IMR-90 (cell line): ENCODE measurements at regions not wholly inside any gene's neighbourhood (a gene's known extent, or its start where the extent isn't known, plus 50 kb on each side); places are given as distances from the start of the nearest gene placed in this dataset.

ENCODE experiments used
- ATAC-seq: fragments of 200-7000 bp; cut with Tn5 transposase; 2 replicates; pipeline ENCODE4 v1.9.1; 2020; ENCODE audit warnings: low read depth, mild to moderate bottlenecking, moderate library complexity
- BruUV-seq: library from RNA; stranded (reverse); fragments of 400-500 nt; replicated peaks from 2 replicates; lab custom pipeline; 2021; lab: Mats Ljungman, UMichigan
- CTCF ChIA-PET: fragments of 300-600 bp; formaldehyde crosslinking; extraction: SDS; loops from one replicate; lab custom pipeline; 2021; ENCODE audit warnings: antibody characterized with exemption; lab: Yijun Ruan, JAX
- POLR2A ChIA-PET: fragments of 300-600 bp; sonication (Branson Sonifier 250); formaldehyde crosslinking; loops from one replicate; lab custom pipeline; 2022; ENCODE audit warnings: antibody characterized with exemption; ENCODE audit not compliant: unreplicated experiment; lab: Charles Lee
- DNase-seq: peaks from one replicate; pipeline ENCODE4 v3.0.0; 2013
- H2AFZ ChIP-seq: replicated peaks from 2 replicates; pipeline ENCODE3; 2013; ENCODE audit warnings: low read length, mild to moderate bottlenecking; ENCODE audit not compliant: poor library complexity
- H2AK5ac ChIP-seq: 2 replicates; pipeline ENCODE4 v1.6.1; 2013; ENCODE audit warnings: low read depth, low read length, inconsistent platforms
- H2AK9ac ChIP-seq: replicated peaks from 2 replicates; pipeline ENCODE3; 2013; ENCODE audit warnings: mild to moderate bottlenecking, low read depth, low read length, moderate library complexity; ENCODE audit not compliant: poor library complexity
- H2BK120ac ChIP-seq: 2 replicates; pipeline ENCODE4 v1.6.1; 2013; ENCODE audit warnings: low read depth, low read length, inconsistent platforms
- H2BK15ac ChIP-seq: 3 replicates; pipeline ENCODE4 v1.6.1; 2013; ENCODE audit warnings: low read depth, low read length, inconsistent platforms
- H2BK20ac ChIP-seq: 2 replicates; pipeline ENCODE4 v1.6.1; 2013; ENCODE audit warnings: low read depth, mild to moderate bottlenecking, inconsistent platforms, low read length, moderate library complexity
- H2BK5ac ChIP-seq: 2 replicates; pipeline ENCODE4 v1.6.1; 2013; ENCODE audit warnings: mild to moderate bottlenecking, low read depth, low read length, inconsistent platforms; ENCODE audit not compliant: poor library complexity, severe bottlenecking
- H3K14ac ChIP-seq: replicated peaks from 2 replicates; pipeline ENCODE4 v1.6.1; 2013; ENCODE audit warnings: low read depth, low read length, inconsistent platforms
- H3K18ac ChIP-seq: 2 replicates; pipeline ENCODE4 v1.6.1; 2013; ENCODE audit warnings: low read depth, low read length, control low read depth
- H3K23ac ChIP-seq: 2 replicates; pipeline ENCODE4 v1.6.1; 2013; ENCODE audit warnings: low read depth, low read length, inconsistent platforms
- H3K27ac ChIP-seq: 2 replicates; pipeline ENCODE4 v1.5.1; 2013; ENCODE audit warnings: mild to moderate bottlenecking, control low read depth, low read length; ENCODE audit not compliant: insufficient read depth
- H3K27me3 ChIP-seq: 2 replicates; pipeline ENCODE4 v1.6.1; 2013; ENCODE audit warnings: low read length; ENCODE audit not compliant: control insufficient read depth, insufficient read depth
- H3K36me3 ChIP-seq: 2 replicates; pipeline ENCODE4 v1.6.1; 2013; ENCODE audit warnings: low read length, mixed read lengths; ENCODE audit not compliant: control insufficient read depth, insufficient read depth
- H3K4ac ChIP-seq: 2 replicates; pipeline ENCODE4 v1.6.1; 2013; ENCODE audit warnings: low read depth, low read length, inconsistent platforms
- H3K4me1 ChIP-seq: 2 replicates; pipeline ENCODE4 v1.6.1; 2013; ENCODE audit warnings: low read length, mixed read lengths; ENCODE audit not compliant: control insufficient read depth, insufficient read depth
- H3K4me2 ChIP-seq: 2 replicates; pipeline ENCODE4 v1.6.1; 2013; ENCODE audit warnings: low read depth, mild to moderate bottlenecking, control low read depth, low read length, moderate library complexity
- H3K4me3 ChIP-seq: 2 replicates; pipeline ENCODE4 v1.5.1; 2013; ENCODE audit warnings: low read depth, mild to moderate bottlenecking, control low read depth, low read length, moderate library complexity; ENCODE audit not compliant: insufficient read depth
- H3K56ac ChIP-seq: 2 replicates; pipeline ENCODE4 v1.6.1; 2013; ENCODE audit warnings: low read length, inconsistent platforms; ENCODE audit not compliant: insufficient read depth; ENCODE audit errors: extremely low read depth
- H3K79me1 ChIP-seq, 2 experiments: 2 replicates each; pipeline ENCODE4 v1.6.1; 2013; ENCODE audit warnings: low read length in 2 of 2, inconsistent platforms in 1 of 2, low read depth in 1 of 2
- H3K9ac ChIP-seq: 2 replicates; pipeline ENCODE4 v1.6.1; 2013; ENCODE audit warnings: low read depth, low read length, control low read depth
- H3K9me1 ChIP-seq: 2 replicates; pipeline ENCODE4 v1.6.1; 2013; ENCODE audit warnings: low read length, inconsistent platforms; ENCODE audit not compliant: insufficient read depth
- H3K9me3 ChIP-seq: 2 replicates; pipeline ENCODE4 v1.6.1; 2013; ENCODE audit warnings: low read length; ENCODE audit not compliant: control insufficient read depth, insufficient read depth
- H4K20me1 ChIP-seq: 2 replicates; pipeline ENCODE4 v1.6.1; 2013; ENCODE audit warnings: low read length, inconsistent platforms; ENCODE audit not compliant: insufficient read depth
- H4K5ac ChIP-seq: 2 replicates; pipeline ENCODE4 v1.6.1; 2013; ENCODE audit warnings: mild to moderate bottlenecking, low read depth, low read length, control low read depth
- H4K8ac ChIP-seq, 2 experiments: 2 replicates each; pipeline ENCODE4 v1.6.1; 2013; ENCODE audit warnings: low read depth in 2 of 2, low read length in 2 of 2, control low read depth in 1 of 2, inconsistent platforms in 1 of 2
- H4K91ac ChIP-seq: 2 replicates; pipeline ENCODE4 v1.6.1; 2013; ENCODE audit warnings: low read depth, low read length, inconsistent platforms; ENCODE audit not compliant: insufficient read depth
- BHLHE40 ChIP-seq: fragments of 150-350 bp; IDR thresholded peaks from 2 replicates; pipeline ENCODE4 v1.6.1; 2016; ENCODE audit warnings: mild to moderate bottlenecking, low read depth, low read length
- CEBPB ChIP-seq: IDR thresholded peaks from 2 replicates; pipeline ENCODE4 v1.6.1; 2012; ENCODE audit warnings: low read depth, low read length, improper control_type of control experiment
- CHD1 ChIP-seq: IDR thresholded peaks from 2 replicates; pipeline ENCODE4 v1.6.1; 2012; ENCODE audit warnings: low read depth, low read length, improper control_type of control experiment
- CTCF ChIP-seq: conservative IDR thresholded peaks from 2 replicates; pipeline ENCODE4 v1.5.1; 2012; ENCODE audit warnings: mild to moderate bottlenecking, low read depth, low read length, improper control_type of control experiment
- ELK1 ChIP-seq: fragments of 150-350 bp; IDR thresholded peaks from 2 replicates; pipeline ENCODE4 v1.6.1; 2016; ENCODE audit warnings: low read depth, mild to moderate bottlenecking, low read length, moderate library complexity, borderline replicate concordance
- FOS ChIP-seq: fragments of 150-350 bp; IDR thresholded peaks from 2 replicates; pipeline ENCODE4 v1.6.1; 2016; ENCODE audit warnings: low read depth, low read length
- MAFK ChIP-seq: IDR thresholded peaks from 2 replicates; pipeline ENCODE4 v1.6.1; 2012; ENCODE audit warnings: low read depth, low read length, improper control_type of control experiment
- MAZ ChIP-seq: IDR thresholded peaks from 2 replicates; pipeline ENCODE4 v1.6.1; 2012; ENCODE audit warnings: low read depth, mild to moderate bottlenecking, low read length, improper control_type of control experiment, moderate library complexity, borderline replicate concordance
- NFE2L2 ChIP-seq: fragments of 150-350 bp; IDR thresholded peaks from 2 replicates; pipeline ENCODE4 v1.6.1; 2016; ENCODE audit warnings: low read depth, mild to moderate bottlenecking, low read length
- POLR2A ChIP-seq: IDR thresholded peaks from 2 replicates; pipeline ENCODE4 v1.6.1; 2012; ENCODE audit warnings: mild to moderate bottlenecking, low read depth, low read length
- RAD21 ChIP-seq: IDR thresholded peaks from 2 replicates; pipeline ENCODE4 v1.6.1; 2012; ENCODE audit warnings: low read length, improper control_type of control experiment
- RCOR1 ChIP-seq: IDR thresholded peaks from 2 replicates; pipeline ENCODE4 v1.6.1; 2012; ENCODE audit warnings: mild to moderate bottlenecking, low read length, improper control_type of control experiment; ENCODE audit not compliant: insufficient replicate concordance
- RFX5 ChIP-seq: IDR thresholded peaks from 2 replicates; pipeline ENCODE4 v1.8.0; 2012; ENCODE audit warnings: low read depth, mild to moderate bottlenecking, low read length, moderate library complexity
- SMC3 ChIP-seq: fragments of 150-350 bp; IDR thresholded peaks from 2 replicates; pipeline ENCODE4 v1.6.1; 2016; ENCODE audit warnings: low read depth, mild to moderate bottlenecking, antibody characterized with exemption, low read length, moderate library complexity
- USF2 ChIP-seq: fragments of 150-350 bp; IDR thresholded peaks from 2 replicates; pipeline ENCODE4 v1.6.1; 2017; ENCODE audit warnings: mild to moderate bottlenecking, antibody characterized with exemption, low read length, low read depth
- WGBS, 2 experiments: methylation state at CpG; one replicate each; pipeline versions ENCODE4 v1.1.5 to v1.1.7; 2013; ENCODE audit warnings: missing lambda C conversion rate in 2 of 2; ENCODE audit not compliant: insufficient read length in 1 of 2; ENCODE audit errors: extremely low coverage in 2 of 2; 5-methylcytosine and 5-hydroxymethylcytosine counted together
- dilution Hi-C: fragments of 300-500 bp; cut with HindIII; formaldehyde crosslinking; loops from one replicate; pipeline ENCODE4 v1.14.3; 2018; ENCODE audit warnings: low sequenced_read_pairs; ENCODE audit not compliant: unreplicated experiment
- in situ Hi-C: fragments of 300-500 bp; cut with MboI; formaldehyde crosslinking; loops from 3 replicates; pipeline ENCODE4 v1.14.3; 2019; ENCODE audit warnings: low sequenced_read_pairs, inconsistent platforms, mixed read lengths
- intact Hi-C: fragments of 100-400 bp; cut with micrococcal nuclease; formaldehyde crosslinking; loops from 2 replicates; pipeline ENCODE4 v1.10.0; 2022

- Histone ChIP-seq H4K8ac (no peak overlapping the region), H3K27ac (no peak overlapping the region), H3K4me3 (no peak overlapping the region), H2BK15ac (no peak overlapping the region), H3K36me3 (no peaks in the 10 kb centered on the region), H3K4me2 (no peak overlapping the region), H2AK5ac (no peak overlapping the region), H4K91ac (no peak overlapping the region), H3K79me1 (no peaks in the 10 kb centered on the region), H3K9me1 (no peaks in the 10 kb centered on the region), H3K18ac (no peak overlapping the region), H3K4me1 (peaks cover 3% of the 10 kb centered on the region), H4K20me1 (no peaks in the 10 kb centered on the region), H2AK9ac (no peak overlapping the region), H4K5ac (no peak overlapping the region), H3K9ac (no peak overlapping the region), H2BK20ac (no peak overlapping the region), H3K23ac (no peak overlapping the region), H3K14ac (no peak overlapping the region), H2BK5ac (no peak overlapping the region), H3K56ac (no peak overlapping the region), H2BK120ac (no peak overlapping the region), H3K27me3 (no peaks in the 10 kb centered on the region), H3K9me3 (no peaks in the 10 kb centered on the region), H3K4ac (no peak overlapping the region), H2AFZ (no peak overlapping the region)
- dilution Hi-C loops (no loop called here), intact Hi-C loops (no loop called here), in situ Hi-C loops (no loop called here)
- TF ChIP-seq CHD1, result no peak
- TF ChIP-seq FOS, result no peak
- no peak for TF ChIP-seq CTCF
- TF ChIP-seq CEBPB, result no peak
- no peak for TF ChIP-seq MAZ
- TF ChIP-seq SMC3, result no peak
- TF ChIP-seq BHLHE40, result no peak
- no peak for TF ChIP-seq USF2
- no peak for TF ChIP-seq NFE2L2
- no peak for TF ChIP-seq MAFK
- no peak for TF ChIP-seq RFX5
- no peak for TF ChIP-seq POLR2A
- TF ChIP-seq ELK1, result no peak
- no peak for TF ChIP-seq RCOR1
- no peak for TF ChIP-seq RAD21
- no TSS peak for BruUV-seq
- ChIA-PET CTCF (no interaction called here), POLR2A (no interaction called here)
- ATAC-seq (no peak), DNase-seq (no peak)
- no CpG with 5 or more reads among the region's 5 CpGs for WGBS, 2 experiments
Measured at GRCh38 chr7:41449694-41450093, 253.2 kb downstream of the INHBA start.
